Upper lobe of left lung (tissue), 4 donors: ENCODE measurements at regions not wholly inside any gene's neighbourhood (a gene's known extent, or its start where the extent isn't known, plus 50 kb on each side); places are given as distances from the start of the nearest gene placed in this dataset.
"Not testable (repeated sequence)": the region's sequence is repeated elsewhere in the genome, so short reads cannot be mapped to it uniquely, and the experiment has no call there.

Experiments
- POLR2AphosphoS5 ChIP-seq, 2 donors: sonication (generic); formaldehyde crosslinking; IDR thresholded peaks; one replicate each; pipeline ENCODE4 v1.5.1; 2017; ENCODE audit warnings: antibody characterized with exemption in 2 of 2
- TF ChIP-seq, protein P1 (sequence below), 6 experiments: fragments of 450-650 bp in 4 of 6; fragments of 200-600 bp in 2 of 6; sonication (generic) in 2 of 6; IDR thresholded peaks; one replicate each; pipeline ENCODE4 v1.5.1; 2016 to 2019; ENCODE audit warnings: antibody characterized with exemption in 6 of 6

DNA sequence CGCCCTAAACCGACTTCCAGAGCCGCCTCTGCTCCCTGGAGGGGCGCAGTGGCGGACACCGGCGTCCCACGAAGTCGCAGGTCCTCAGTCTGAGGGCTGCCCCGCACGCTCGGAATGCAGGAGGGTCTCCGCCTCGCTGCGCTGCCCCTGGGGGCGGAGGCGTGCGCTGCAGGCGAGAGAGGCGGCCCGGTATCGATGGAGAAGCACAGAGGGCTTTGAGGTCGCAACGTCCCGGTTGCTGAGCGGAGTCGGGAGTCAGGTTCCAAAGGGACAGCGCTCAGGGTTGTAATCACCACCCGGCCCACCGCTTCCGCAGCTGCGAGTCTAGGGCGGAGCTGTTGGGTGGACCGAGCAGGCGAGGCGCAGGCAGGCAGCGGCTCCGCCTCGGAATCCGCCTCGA lies 131.0 kb downstream of the POTEM start:
- TF ChIP-seq, protein P1, sequence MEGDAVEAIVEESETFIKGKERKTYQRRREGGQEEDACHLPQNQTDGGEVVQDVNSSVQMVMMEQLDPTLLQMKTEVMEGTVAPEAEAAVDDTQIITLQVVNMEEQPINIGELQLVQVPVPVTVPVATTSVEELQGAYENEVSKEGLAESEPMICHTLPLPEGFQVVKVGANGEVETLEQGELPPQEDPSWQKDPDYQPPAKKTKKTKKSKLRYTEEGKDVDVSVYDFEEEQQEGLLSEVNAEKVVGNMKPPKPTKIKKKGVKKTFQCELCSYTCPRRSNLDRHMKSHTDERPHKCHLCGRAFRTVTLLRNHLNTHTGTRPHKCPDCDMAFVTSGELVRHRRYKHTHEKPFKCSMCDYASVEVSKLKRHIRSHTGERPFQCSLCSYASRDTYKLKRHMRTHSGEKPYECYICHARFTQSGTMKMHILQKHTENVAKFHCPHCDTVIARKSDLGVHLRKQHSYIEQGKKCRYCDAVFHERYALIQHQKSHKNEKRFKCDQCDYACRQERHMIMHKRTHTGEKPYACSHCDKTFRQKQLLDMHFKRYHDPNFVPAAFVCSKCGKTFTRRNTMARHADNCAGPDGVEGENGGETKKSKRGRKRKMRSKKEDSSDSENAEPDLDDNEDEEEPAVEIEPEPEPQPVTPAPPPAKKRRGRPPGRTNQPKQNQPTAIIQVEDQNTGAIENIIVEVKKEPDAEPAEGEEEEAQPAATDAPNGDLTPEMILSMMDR (IDR thresholded peaks at IDR 0.05) = not testable (repeated sequence)
- TF ChIP-seq POLR2AphosphoS5 (IDR thresholded peaks at IDR 0.05) = not testable (repeated sequence)
